Transverse colon (tissue), 4 donors: ENCODE measurements at regions not wholly inside any gene's neighbourhood (a gene's known extent, or its start where the extent isn't known, plus 50 kb on each side); places are given as distances from the start of the nearest gene placed in this dataset.

Experiments
- CTCF ChIP-seq, 5 experiments: fragments of 200-600 bp in 3 of 5; fragments of 450-650 bp in 2 of 5; sonication (generic) in 3 of 5; IDR thresholded peaks; 1 replicate in 2 of 5; 2 replicates in 3 of 5; pipeline ENCODE4 v1.5.1; 2016 to 2017; ENCODE audit warnings: antibody characterized with exemption in 5 of 5, inconsistent platforms in 3 of 5, mild to moderate bottlenecking in 2 of 5, moderate library complexity in 1 of 5
- POLR2AphosphoS5 ChIP-seq, 3 donors: sonication (generic); formaldehyde crosslinking; IDR thresholded peaks; one replicate each; pipeline ENCODE4 v1.6.1; 2016; ENCODE audit warnings: antibody characterized with exemption in 3 of 3

GRCh38 chr20:47981222-47981621 is 195.9 kb upstream of the SULF2 start:
- no peak for TF ChIP-seq CTCF (IDR thresholded peaks at IDR 0.05)
- no peak for TF ChIP-seq POLR2AphosphoS5 (IDR thresholded peaks at IDR 0.05)
